Mammary epithelial cell (primary cell): ENCODE measurements at regions not wholly inside any gene's neighbourhood (a gene's known extent, or its start where the extent isn't known, plus 50 kb on each side); places are given as distances from the start of the nearest gene placed in this dataset.

Experiments
- CTCF ChIP-seq, 2 donors: IDR thresholded peaks in 1 of 2; conservative IDR thresholded peaks in 1 of 2; 2 replicates each; pipeline ENCODE4 v1.5.1; 2011 to 2012; ENCODE audit warnings: inconsistent platforms in 2 of 2, low read length in 2 of 2, mild to moderate bottlenecking in 2 of 2, control low read depth in 1 of 2, low read depth in 1 of 2; ENCODE audit not compliant: insufficient read depth in 1 of 2; ENCODE audit errors: extremely low read depth in 1 of 2
- EZH2 ChIP-seq: IDR thresholded peaks from 2 replicates; pipeline ENCODE4 v1.6.1; 2012; ENCODE audit warnings: low read length, inconsistent platforms, borderline replicate concordance

DNA sequence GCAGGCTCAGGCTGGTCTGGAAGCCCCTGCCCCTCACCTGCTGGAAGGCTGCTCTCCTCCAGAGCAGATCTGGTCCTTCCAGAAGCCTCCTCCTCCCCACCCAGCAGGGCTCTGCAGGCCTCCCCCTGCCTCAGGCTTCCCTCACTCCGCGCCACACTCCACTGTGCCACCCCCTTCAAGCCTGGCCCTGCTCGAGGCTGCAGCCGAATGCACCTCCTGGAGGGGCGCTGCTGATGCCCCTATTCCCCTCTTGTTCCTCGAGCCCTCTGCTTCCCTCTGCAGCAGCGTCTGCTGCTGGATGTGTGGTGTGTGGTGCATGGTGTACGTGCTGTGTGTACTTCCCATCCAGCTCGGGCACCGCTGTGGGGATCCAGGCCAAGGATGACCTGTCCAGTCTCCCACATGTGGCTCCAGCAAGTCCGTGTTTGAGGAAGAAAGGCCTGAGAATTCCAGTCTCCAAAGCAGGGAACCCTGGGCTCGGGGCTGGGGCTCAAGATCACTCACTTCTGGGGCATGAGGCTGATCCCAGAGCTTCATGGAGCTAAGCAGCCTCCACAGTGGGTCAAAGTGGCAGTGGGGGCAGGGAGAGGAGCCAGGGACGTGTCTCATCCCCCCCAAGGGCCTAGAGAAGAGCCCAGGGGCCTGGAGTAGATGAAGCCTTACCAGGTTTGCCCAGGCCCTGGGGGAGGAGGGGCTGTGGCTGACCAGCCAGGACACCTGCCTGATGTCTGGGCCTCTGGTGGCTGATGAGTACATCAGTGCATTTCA is 136.0 kb upstream of the C14orf180 start:
- TF ChIP-seq CTCF (conservative IDR thresholded peaks at IDR 0.05 in 1 of 2, IDR thresholded peaks at IDR 0.05 in 1 of 2; ENCODE audit: extremely low read depth in 1 of 2, insufficient read depth in 1 of 2, low read depth in 1 of 2, low read length in 2 of 2) (no peak), EZH2 (no peak)
